HG03060 (cell line): ENCODE measurements at regions not wholly inside any gene's neighbourhood (a gene's known extent, or its start where the extent isn't known, plus 50 kb on each side); places are given as distances from the start of the nearest gene placed in this dataset.

Experiments used
- ATAC-seq: cut with Tn5 transposase; IDR thresholded peaks from one replicate; pipeline ENCODE4 v1.9.1; 2021; ENCODE audit warnings: low read depth, moderate number of reproducible peaks; ENCODE audit not compliant: unreplicated experiment

- no peak for ATAC-seq
Observed at GRCh38 chr2:117137371-117137770, 677.1 kb upstream of the DDX18 start.

- no peak for ATAC-seq
Observed at GRCh38 chr2:117169036-117169765, 645.3 kb upstream of the DDX18 start.

GRCh38 chr2:117170897-117171296 is 643.6 kb upstream of the DDX18 start:
- ATAC-seq: no peak

- no peak for ATAC-seq
Observed at GRCh38 chr2:117179405-117179804, 635.1 kb upstream of the DDX18 start.

GRCh38 chr2:117190856-117191559 is 623.5 kb upstream of the DDX18 start:
- ATAC-seq: no peak

- no peak for ATAC-seq
Observed at GRCh38 chr2:117195381-117195780, 619.1 kb upstream of the DDX18 start.

- ATAC-seq: no peak
Observed at GRCh38 chr2:117199511-117199910, 615.0 kb upstream of the DDX18 start.

GRCh38 chr2:117212562-117212961 is 601.9 kb upstream of the DDX18 start:
- no peak for ATAC-seq

GRCh38 chr2:117217145-117217544 is 597.3 kb upstream of the DDX18 start:
- no peak for ATAC-seq

- no peak for ATAC-seq
Observed at GRCh38 chr2:117222809-117223208, 591.7 kb upstream of the DDX18 start.

- ATAC-seq: no peak
Observed at GRCh38 chr2:117232305-117232704, 582.2 kb upstream of the DDX18 start.

- ATAC-seq: no peak
Observed at GRCh38 chr2:117257362-117257761, 557.1 kb upstream of the DDX18 start.

GRCh38 chr2:117269574-117269973 is 544.9 kb upstream of the DDX18 start:
- ATAC-seq: no peak

GRCh38 chr2:117271631-117272030 is 542.9 kb upstream of the DDX18 start:
- no peak for ATAC-seq

GRCh38 chr2:117273009-117273671 is 541.4 kb upstream of the DDX18 start:
- ATAC-seq: no peak

GRCh38 chr2:117293012-117293411 is 521.5 kb upstream of the DDX18 start:
- ATAC-seq: no peak

GRCh38 chr2:117299451-117299850 is 515.0 kb upstream of the DDX18 start:
- no peak for ATAC-seq

- no peak for ATAC-seq
Observed at GRCh38 chr2:117308861-117309770, 505.4 kb upstream of the DDX18 start.

GRCh38 chr2:117321816-117322215 is 492.7 kb upstream of the DDX18 start:
- ATAC-seq: no peak

GRCh38 chr2:117323331-117323730 is 491.2 kb upstream of the DDX18 start:
- ATAC-seq: no peak

- no peak for ATAC-seq
Observed at GRCh38 chr2:117330641-117331040, 483.9 kb upstream of the DDX18 start.
